ENCODE measurements at regions not wholly inside any gene's neighbourhood (a gene's known extent, or its start where the extent isn't known, plus 50 kb on each side); places are given as distances from the start of the nearest gene placed in this dataset.

DNA sequence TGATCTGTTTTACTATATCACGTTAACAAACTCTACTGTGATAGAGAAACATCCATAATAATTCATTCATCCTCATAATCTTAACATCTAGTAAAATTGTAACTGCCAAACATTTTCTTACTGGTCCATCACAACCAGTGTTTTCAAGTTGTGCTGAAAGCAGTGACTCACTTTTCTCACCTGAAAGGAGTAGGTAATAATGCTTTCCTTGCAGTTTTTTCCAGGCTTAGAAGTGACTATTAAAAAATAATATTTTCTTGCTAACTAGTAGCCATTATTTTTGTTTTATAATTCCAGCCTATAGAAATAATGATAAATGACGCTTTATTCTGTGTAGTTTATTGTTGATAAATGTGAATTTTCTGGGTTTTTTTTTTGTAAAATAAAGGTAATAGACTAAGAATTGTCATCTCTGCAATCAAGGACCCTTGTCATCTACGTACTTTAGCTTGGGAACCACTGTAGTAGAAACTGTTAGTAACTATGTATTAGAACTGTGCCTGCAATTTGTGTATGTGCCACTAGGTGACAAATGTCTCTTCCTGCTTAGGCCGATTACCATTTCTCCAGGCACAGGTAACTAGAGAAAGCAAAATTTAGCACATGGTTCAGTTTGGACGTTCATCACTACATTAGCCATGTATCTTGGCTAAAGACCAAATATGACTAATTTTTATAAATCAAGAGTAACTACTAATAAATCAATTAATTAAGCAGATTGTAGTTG, 409.4 kb upstream of the ERCC4 start:
- no peaks in the 10 kb centered on the region for H3K27me3 ChIP-seq
- TF ChIP-seq, protein P1, sequence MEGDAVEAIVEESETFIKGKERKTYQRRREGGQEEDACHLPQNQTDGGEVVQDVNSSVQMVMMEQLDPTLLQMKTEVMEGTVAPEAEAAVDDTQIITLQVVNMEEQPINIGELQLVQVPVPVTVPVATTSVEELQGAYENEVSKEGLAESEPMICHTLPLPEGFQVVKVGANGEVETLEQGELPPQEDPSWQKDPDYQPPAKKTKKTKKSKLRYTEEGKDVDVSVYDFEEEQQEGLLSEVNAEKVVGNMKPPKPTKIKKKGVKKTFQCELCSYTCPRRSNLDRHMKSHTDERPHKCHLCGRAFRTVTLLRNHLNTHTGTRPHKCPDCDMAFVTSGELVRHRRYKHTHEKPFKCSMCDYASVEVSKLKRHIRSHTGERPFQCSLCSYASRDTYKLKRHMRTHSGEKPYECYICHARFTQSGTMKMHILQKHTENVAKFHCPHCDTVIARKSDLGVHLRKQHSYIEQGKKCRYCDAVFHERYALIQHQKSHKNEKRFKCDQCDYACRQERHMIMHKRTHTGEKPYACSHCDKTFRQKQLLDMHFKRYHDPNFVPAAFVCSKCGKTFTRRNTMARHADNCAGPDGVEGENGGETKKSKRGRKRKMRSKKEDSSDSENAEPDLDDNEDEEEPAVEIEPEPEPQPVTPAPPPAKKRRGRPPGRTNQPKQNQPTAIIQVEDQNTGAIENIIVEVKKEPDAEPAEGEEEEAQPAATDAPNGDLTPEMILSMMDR (IDR thresholded peaks at IDR 0.05), result peak in 2 of 3 experiments; percentile 7 to 24
- no peak for TF ChIP-seq POLR2A (IDR thresholded peaks at IDR 0.05)
- intact Hi-C loops (cut with DNase I; ENCODE audit: low total_unique reads), result no loop called here
- H3K27ac ChIP-seq, result no peak overlapping the region
- H3K4me3 ChIP-seq, result no peak overlapping the region
- DNase-seq, result no peak
- 77 to 84% methylated on average over 5 of the region's 5 CpGs for WGBS, 2 donors
- no peaks in the 10 kb centered on the region for H3K4me1 ChIP-seq
- no peaks in the 10 kb centered on the region for H3K36me3 ChIP-seq (ENCODE audit: low read depth, missing control alignments)
- no peaks in the 10 kb centered on the region for H3K9me3 ChIP-seq

DNA sequence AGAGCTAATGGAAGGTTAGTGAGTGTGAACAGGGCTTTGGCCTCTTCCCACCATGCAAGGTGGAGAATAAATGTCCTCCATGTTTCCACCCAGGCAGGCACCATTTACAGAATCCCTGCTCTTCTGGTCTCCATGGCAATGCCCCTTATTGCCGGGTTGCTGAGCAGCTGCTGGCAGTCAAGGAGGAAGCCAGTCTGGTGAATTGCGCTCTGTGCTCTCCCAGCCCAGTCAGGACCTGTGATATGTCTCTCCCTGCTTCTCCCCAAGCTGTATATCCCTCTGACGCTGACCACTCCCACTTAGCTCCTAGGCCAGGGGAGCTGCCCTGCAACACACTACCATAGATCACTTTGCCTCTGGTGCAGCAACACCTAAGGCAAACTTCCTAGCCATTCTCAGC, 402.1 kb upstream of the ERCC4 start:
- TF ChIP-seq, protein P1 (IDR thresholded peaks at IDR 0.05), result no peak
- TF ChIP-seq POLR2A (IDR thresholded peaks at IDR 0.05), result no peak

DNA sequence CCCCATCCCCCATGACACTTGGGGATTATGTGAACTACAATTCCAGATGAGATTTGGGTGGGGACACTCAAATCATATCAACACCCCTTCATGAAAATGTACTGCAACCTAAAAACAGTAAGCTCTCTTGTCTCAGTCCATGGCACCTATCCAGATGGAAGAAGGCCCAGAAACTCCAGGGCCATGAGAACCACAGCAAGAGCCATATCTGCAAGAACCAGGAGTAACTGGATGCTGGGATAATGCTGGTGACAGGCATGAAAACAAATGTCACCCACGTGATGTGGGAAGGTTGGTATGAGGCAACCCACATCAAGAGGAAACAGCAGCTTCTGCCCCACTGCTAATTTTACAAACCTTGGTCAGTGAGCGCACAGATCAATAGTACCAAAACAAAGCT, 400.1 kb upstream of the ERCC4 start:
- Histone ChIP-seq H3K27me3 (no peaks in the 10 kb centered on the region), H3K9me3 (no peaks in the 10 kb centered on the region), H3K36me3 (ENCODE audit: low read depth, missing control alignments) (no peaks in the 10 kb centered on the region), H3K27ac (no peak overlapping the region), H3K4me1 (no peaks in the 10 kb centered on the region), H3K4me3 (no peak overlapping the region)
- DNase-seq, result peak; percentile 53
- WGBS, 2 donors, result 54 to 80% methylated on average over 2 of the region's 2 CpGs
- intact Hi-C loops (cut with DNase I; ENCODE audit: low total_unique reads), result no loop called here
- no peak for TF ChIP-seq POLR2A (IDR thresholded peaks at IDR 0.05)
- TF ChIP-seq, protein P1 (IDR thresholded peaks at IDR 0.05), result no peak

More for the DNA sequence above, 402.1 kb upstream of the ERCC4 start:
- no peaks in the 10 kb centered on the region for H3K4me1 ChIP-seq
- intact Hi-C loops (cut with DNase I; ENCODE audit: low total_unique reads), result no loop called here
- no peak overlapping the region for H3K27ac ChIP-seq
- no peaks in the 10 kb centered on the region for H3K36me3 ChIP-seq (ENCODE audit: low read depth, missing control alignments)
- 32 to 55% methylated on average over 2 to 3 of the region's 3 CpGs for WGBS, 2 donors
- no peak overlapping the region for H3K4me3 ChIP-seq
- no peaks in the 10 kb centered on the region for H3K27me3 ChIP-seq
- DNase-seq, result no peak
- no peaks in the 10 kb centered on the region for H3K9me3 ChIP-seq

DNA sequence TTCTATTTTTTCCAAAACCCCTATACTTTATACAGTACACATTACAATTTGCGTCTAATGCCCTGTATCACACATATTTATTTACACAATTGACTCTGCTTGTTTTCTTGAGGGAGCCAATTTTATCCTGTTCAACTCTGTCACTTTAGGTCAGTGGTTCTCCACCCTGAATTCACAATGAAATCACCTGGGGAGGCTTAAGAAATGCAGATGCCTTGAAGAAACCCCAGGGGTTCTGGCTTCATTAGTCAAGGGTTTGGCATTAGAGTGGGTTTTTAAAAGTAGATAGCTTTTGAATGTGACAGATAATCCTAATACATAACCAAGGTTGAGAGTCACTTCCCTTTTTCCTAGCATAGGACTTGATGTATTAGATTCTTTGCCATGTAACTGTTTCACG, 398.6 kb upstream of the ERCC4 start:
- Histone ChIP-seq H3K9me3 (no peaks in the 10 kb centered on the region), H3K36me3 (ENCODE audit: low read depth, missing control alignments) (no peaks in the 10 kb centered on the region), H3K4me3 (no peak overlapping the region), H3K27ac (no peak overlapping the region), H3K4me1 (no peaks in the 10 kb centered on the region), H3K27me3 (no peaks in the 10 kb centered on the region)
- TF ChIP-seq, protein P1 (IDR thresholded peaks at IDR 0.05), result no peak
- TF ChIP-seq POLR2A (IDR thresholded peaks at IDR 0.05), result no peak
- no peak for DNase-seq
- intact Hi-C loops (cut with DNase I; ENCODE audit: low total_unique reads), result no loop called here
- 67 to 76% methylated on average over 2 of the region's 2 CpGs for WGBS, 2 donors

DNA sequence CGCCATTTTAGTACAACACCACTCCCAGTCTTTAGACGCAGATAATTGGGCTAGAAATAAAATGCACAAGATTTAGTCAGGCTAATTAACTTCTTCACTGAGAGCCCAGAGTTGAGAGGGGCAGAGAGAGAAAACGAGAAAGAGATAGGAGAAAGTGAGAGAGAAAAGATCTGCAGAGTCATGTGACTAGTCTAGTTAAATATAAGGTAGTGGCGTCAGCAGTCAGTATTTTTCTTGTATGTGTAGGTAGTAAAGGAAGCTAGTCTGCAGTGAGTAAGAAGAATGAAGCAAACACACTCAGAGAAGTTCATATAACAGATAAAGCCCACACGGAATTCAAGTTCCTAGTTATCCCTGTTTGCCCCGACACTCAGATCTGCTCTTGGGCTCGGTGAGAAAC, 392.6 kb upstream of the ERCC4 start:
- TF ChIP-seq, protein P1 (IDR thresholded peaks at IDR 0.05), result no peak
- no peak for TF ChIP-seq POLR2A (IDR thresholded peaks at IDR 0.05)
- H3K9me3 ChIP-seq, result no peaks in the 10 kb centered on the region
- H3K4me3 ChIP-seq, result no peak overlapping the region
- no peak for DNase-seq
- WGBS, 2 donors, result 52 to 57% methylated on average over 7 of the region's 7 CpGs
- no peaks in the 10 kb centered on the region for H3K4me1 ChIP-seq
- no peak overlapping the region for H3K27ac ChIP-seq
- intact Hi-C loops (cut with DNase I; ENCODE audit: low total_unique reads), result no loop called here
- H3K27me3 ChIP-seq, result no peaks in the 10 kb centered on the region
- H3K36me3 ChIP-seq (ENCODE audit: low read depth, missing control alignments), result no peaks in the 10 kb centered on the region
